ENCODE measurements at regions not wholly inside any gene's neighbourhood (a gene's known extent, or its start where the extent isn't known, plus 50 kb on each side); places are given as distances from the start of the nearest gene placed in this dataset.

- TF ChIP-seq ZNF274 (IDR thresholded peaks at IDR 0.05; ENCODE audit: low read depth, low read length) (no peak), YY1 (IDR thresholded peaks at IDR 0.05; ENCODE audit: insufficient read depth, insufficient read length) (no peak)
Measured at GRCh38 chr2:226064932-226065570, 665.5 kb downstream of the NYAP2 start.
